ENCODE measurements at regions not wholly inside any gene's neighbourhood (a gene's known extent, or its start where the extent isn't known, plus 50 kb on each side); places are given as distances from the start of the nearest gene placed in this dataset.
"Not testable (repeated sequence)": the region's sequence is repeated elsewhere in the genome, so short reads cannot be mapped to it uniquely, and the experiment has no call there.

- ATAC-seq (no peak), DNase-seq (ENCODE audit: extremely low read depth in 1 of 4, low spot score in 3 of 4) (no peak), FAIRE-seq (no peak)
- no peak overlapping the region for H3K9ac ChIP-seq (ENCODE audit: insufficient read depth in 1 of 2, low read depth in 2 of 2, low read length in 2 of 2)
- POLR2A ChIA-PET: no interaction called here
- peaks cover 0 to 6% of the 10 kb centered on the region in 2 experiments; a peak in 2 of 5 replicates for H3K4me1 ChIP-seq (replicated peaks in 1 of 2; ENCODE audit: control insufficient read depth in 2 of 2, insufficient read depth in 2 of 2, low read length in 2 of 2)
- H3K36me3 ChIP-seq (ENCODE audit: control insufficient read depth, insufficient read depth, low read length): no peaks in the 10 kb centered on the region
- peaks cover 16 to 47% of the 10 kb centered on the region in 2 experiments; a peak in 4 of 5 replicates for H3K27me3 ChIP-seq (ENCODE audit: control insufficient read depth in 2 of 2, insufficient read depth in 2 of 2, low read length in 2 of 2)
- no peak for TF ChIP-seq ZNF764 (CRISPR knock-in tag; IDR thresholded peaks at IDR 0.05; ENCODE audit: low read depth)
- TF ChIP-seq ZFP91 (CRISPR knock-in tag; IDR thresholded peaks at IDR 0.05): no peak
- no peak for TF ChIP-seq RHOXF2B (CRISPR knock-in tag; conservative IDR thresholded peaks at IDR 0.05)
- no peaks in the 10 kb centered on the region for H3K9me1 ChIP-seq (ENCODE audit: control insufficient read depth, insufficient read depth, low read length)
- no peaks in the 10 kb centered on the region for H3K79me2 ChIP-seq (ENCODE audit: control insufficient read depth, insufficient read depth, low read length)
- no peak overlapping the region for H2AFZ ChIP-seq (ENCODE audit: low read depth, low read length)
- H3K27ac ChIP-seq (ENCODE audit: extremely low read depth, low read depth, low read length): no peak overlapping the region
- H3K4me3 ChIP-seq: no peak overlapping the region
- intact Hi-C loops (cut with micrococcal nuclease) (loop anchor here (1.0 kb wide), 1 partner anchor 12 kb away; no protein-coding TSS in a partner anchor), in situ Hi-C loops (cut with MboI) (no loop called here)
- H3K9me3 ChIP-seq (replicated peaks; ENCODE audit: control insufficient read depth, insufficient read depth, low read depth, low read length): no peaks in the 10 kb centered on the region; the same call in 1 of the 2 replicates
- 1% methylated on average over 6 of the region's 6 CpGs for WGBS (ENCODE audit: insufficient coverage, low coverage, missing lambda C conversion rate)
- H4K20me1 ChIP-seq (replicated peaks; ENCODE audit: control insufficient read depth, insufficient read depth, low read length): no peaks in the 10 kb centered on the region
- no TSS peak for BruUV-seq (replicated peaks)
- CTCF ChIA-PET (ENCODE audit: low intra/inter-chr PET ratio): no interaction called here
- H3K4me2 ChIP-seq (ENCODE audit: insufficient read depth, low read length): no peak overlapping the region
These were observed 390.9 kb downstream of the SEC14L1 start for GRCh38 chr17:77531641-77532040.

- H3K9me1 ChIP-seq (ENCODE audit: control insufficient read depth, insufficient read depth, low read length); H4K20me1 ChIP-seq (replicated peaks; ENCODE audit: control insufficient read depth, insufficient read depth, low read length); H3K27ac ChIP-seq (ENCODE audit: extremely low read depth, low read depth, low read length); FAIRE-seq; H3K4me1 ChIP-seq (replicated peaks in 1 of 2; ENCODE audit: control insufficient read depth in 2 of 2, insufficient read depth in 2 of 2, low read length in 2 of 2); intact Hi-C loops (cut with micrococcal nuclease); H3K36me3 ChIP-seq (ENCODE audit: control insufficient read depth, insufficient read depth, low read length); CTCF ChIA-PET (ENCODE audit: low intra/inter-chr PET ratio); H3K4me3 ChIP-seq; H3K9ac ChIP-seq (ENCODE audit: insufficient read depth in 1 of 2, low read depth in 2 of 2, low read length in 2 of 2); H3K79me2 ChIP-seq (ENCODE audit: control insufficient read depth, insufficient read depth, low read length); ATAC-seq; H3K4me2 ChIP-seq (ENCODE audit: insufficient read depth, low read length); H2AFZ ChIP-seq (ENCODE audit: low read depth, low read length); DNase-seq (ENCODE audit: extremely low read depth in 1 of 4, low spot score in 3 of 4); H3K9me3 ChIP-seq (replicated peaks; ENCODE audit: control insufficient read depth, insufficient read depth, low read depth, low read length); BruUV-seq (replicated peaks); in situ Hi-C loops (cut with MboI); POLR2A ChIA-PET: not testable (repeated sequence)
- peaks cover 30 to 57% of the 10 kb centered on the region in 2 experiments; a peak in 4 of 5 replicates for H3K27me3 ChIP-seq (ENCODE audit: control insufficient read depth in 2 of 2, insufficient read depth in 2 of 2, low read length in 2 of 2)
- WGBS (ENCODE audit: insufficient coverage, low coverage, missing lambda C conversion rate): 3% methylated on average over 6 of the region's 6 CpGs
These were observed 392.9 kb downstream of the SEC14L1 start for GRCh38 chr17:77533697-77534096.
